SU-DHL-6 (cell line): ENCODE measurements at regions not wholly inside any gene's neighbourhood (a gene's known extent, or its start where the extent isn't known, plus 50 kb on each side); places are given as distances from the start of the nearest gene placed in this dataset.

Experiments
- EZH2phosphoT487 ChIP-seq: fragments of 200-600 bp; sonication (generic), shearing (Covaris generic); conservative IDR thresholded peaks from 2 replicates; pipeline ENCODE4 v1.6.1; 2018; ENCODE audit warnings: mild to moderate bottlenecking, antibody characterized with exemption, low read length, moderate library complexity, mixed read lengths
- TF ChIP-seq, protein P1 (sequence below): fragments of 200-600 bp; sonication (generic); IDR thresholded peaks from one replicate; pipeline ENCODE4 v1.5.1; 2017; ENCODE audit warnings: antibody characterized with exemption, mild to moderate bottlenecking, low read length, moderate library complexity; ENCODE audit not compliant: insufficient read depth, poor library complexity, severe bottlenecking

DNA sequence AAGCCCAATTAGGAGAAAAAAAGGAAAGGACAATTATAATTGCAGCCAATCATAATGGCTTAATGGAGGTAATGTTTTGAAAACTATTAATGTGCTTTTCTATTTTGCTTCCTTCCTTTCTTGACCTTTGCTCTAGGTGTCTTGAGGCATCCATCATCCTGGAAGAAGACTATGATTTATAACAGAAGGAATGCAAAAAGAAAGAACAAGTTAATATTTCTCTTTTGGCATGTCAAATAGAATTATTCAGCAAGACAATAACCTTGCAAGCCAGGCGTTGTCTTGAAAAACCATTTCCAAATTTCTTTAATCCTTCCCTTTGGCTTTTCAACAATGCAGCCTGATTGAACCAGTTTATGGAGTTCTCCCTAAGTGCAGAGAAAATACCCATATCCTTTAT lies 107.7 kb upstream of the USP24 start:
- TF ChIP-seq, protein P1, sequence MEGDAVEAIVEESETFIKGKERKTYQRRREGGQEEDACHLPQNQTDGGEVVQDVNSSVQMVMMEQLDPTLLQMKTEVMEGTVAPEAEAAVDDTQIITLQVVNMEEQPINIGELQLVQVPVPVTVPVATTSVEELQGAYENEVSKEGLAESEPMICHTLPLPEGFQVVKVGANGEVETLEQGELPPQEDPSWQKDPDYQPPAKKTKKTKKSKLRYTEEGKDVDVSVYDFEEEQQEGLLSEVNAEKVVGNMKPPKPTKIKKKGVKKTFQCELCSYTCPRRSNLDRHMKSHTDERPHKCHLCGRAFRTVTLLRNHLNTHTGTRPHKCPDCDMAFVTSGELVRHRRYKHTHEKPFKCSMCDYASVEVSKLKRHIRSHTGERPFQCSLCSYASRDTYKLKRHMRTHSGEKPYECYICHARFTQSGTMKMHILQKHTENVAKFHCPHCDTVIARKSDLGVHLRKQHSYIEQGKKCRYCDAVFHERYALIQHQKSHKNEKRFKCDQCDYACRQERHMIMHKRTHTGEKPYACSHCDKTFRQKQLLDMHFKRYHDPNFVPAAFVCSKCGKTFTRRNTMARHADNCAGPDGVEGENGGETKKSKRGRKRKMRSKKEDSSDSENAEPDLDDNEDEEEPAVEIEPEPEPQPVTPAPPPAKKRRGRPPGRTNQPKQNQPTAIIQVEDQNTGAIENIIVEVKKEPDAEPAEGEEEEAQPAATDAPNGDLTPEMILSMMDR, result no peak
- TF ChIP-seq EZH2phosphoT487, result no peak
